Effector memory CD4-positive, alpha-beta T cell (primary cell): ENCODE measurements at regions not wholly inside any gene's neighbourhood (a gene's known extent, or its start where the extent isn't known, plus 50 kb on each side); places are given as distances from the start of the nearest gene placed in this dataset.
"Not testable (repeated sequence)": the region's sequence is repeated elsewhere in the genome, so short reads cannot be mapped to it uniquely, and the experiment has no call there.

Experiments
- DNase-seq, 3 donors: peaks; one replicate each; pipeline ENCODE4 v3.0.0-alpha.2; 2020
- H3K27ac ChIP-seq: 2 replicates; pipeline ENCODE4 v1.7.0; 2013; ENCODE audit warnings: mild to moderate bottlenecking, low read length, moderate library complexity; ENCODE audit not compliant: insufficient read depth, poor library complexity, severe bottlenecking
- H3K27me3 ChIP-seq: replicated peaks from 2 replicates; pipeline ENCODE4 v1.7.0; 2013; ENCODE audit warnings: mild to moderate bottlenecking, low read length; ENCODE audit not compliant: insufficient read depth, control insufficient read depth, poor library complexity, severe bottlenecking
- H3K36me3 ChIP-seq: 2 replicates; pipeline ENCODE4 v1.7.0; 2013; ENCODE audit warnings: mild to moderate bottlenecking, low read length, moderate library complexity; ENCODE audit not compliant: control insufficient read depth, insufficient read depth
- H3K4me1 ChIP-seq: 2 replicates; pipeline ENCODE4 v1.7.0; 2013; ENCODE audit warnings: low read length, mild to moderate bottlenecking; ENCODE audit not compliant: control insufficient read depth, insufficient read depth, poor library complexity, severe bottlenecking
- H3K4me3 ChIP-seq: 2 replicates; pipeline ENCODE4 v1.7.0; 2013; ENCODE audit warnings: low read length, low read depth, mild to moderate bottlenecking; ENCODE audit not compliant: insufficient read depth, poor library complexity, severe bottlenecking
- H3K9me3 ChIP-seq: 2 replicates; pipeline ENCODE4 v1.7.0; 2013; ENCODE audit warnings: mild to moderate bottlenecking, low read length, moderate library complexity; ENCODE audit not compliant: control insufficient read depth

DNA sequence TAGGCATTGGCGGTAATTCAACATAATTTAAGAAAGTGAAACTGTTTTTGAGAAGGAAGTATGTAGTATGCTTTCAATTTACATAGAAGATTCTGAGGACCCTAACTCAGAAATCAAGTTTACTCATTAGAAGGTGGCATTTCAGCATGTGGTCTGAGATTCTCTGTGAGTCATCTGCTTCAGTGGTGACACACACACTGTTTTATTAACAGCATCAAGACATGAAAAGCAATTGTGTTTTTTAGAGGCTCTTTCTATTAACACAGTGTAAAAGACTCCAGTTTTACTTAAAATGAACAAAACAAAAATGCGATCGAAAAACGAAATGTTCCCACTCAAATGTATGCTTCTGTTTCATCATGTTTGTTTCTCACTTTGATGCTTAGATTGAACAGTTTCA, 802.1 kb upstream of the SLITRK6 start:
- H3K4me3 ChIP-seq, result no peak overlapping the region
- no peaks in the 10 kb centered on the region for H3K9me3 ChIP-seq
- no peaks in the 10 kb centered on the region for H3K4me1 ChIP-seq
- H3K36me3 ChIP-seq, result no peaks in the 10 kb centered on the region
- H3K27ac ChIP-seq, result no peak overlapping the region
- no peaks in the 10 kb centered on the region for H3K27me3 ChIP-seq
- no peak for DNase-seq

- H3K9me3 ChIP-seq, result no peaks in the 10 kb centered on the region
- no peak overlapping the region for H3K27ac ChIP-seq
Measured at GRCh38 chr13:86606264-86606663, 807.0 kb upstream of the SLITRK6 start.

GRCh38 chr13:86608701-86609100, 809.5 kb upstream of the SLITRK6 start:
- Histone ChIP-seq H3K9me3 (no peaks in the 10 kb centered on the region), H3K27ac (no peak overlapping the region), H3K36me3 (no peaks in the 10 kb centered on the region), H3K27me3 (no peaks in the 10 kb centered on the region), H3K4me1 (no peaks in the 10 kb centered on the region), H3K4me3 (no peak overlapping the region)
- no peak for DNase-seq

More at GRCh38 chr13:86606264-86606663, 807.0 kb upstream of the SLITRK6 start:
- no peaks in the 10 kb centered on the region for H3K27me3 ChIP-seq
- H3K36me3 ChIP-seq, result no peaks in the 10 kb centered on the region
- no peaks in the 10 kb centered on the region for H3K4me1 ChIP-seq
- H3K4me3 ChIP-seq, result no peak overlapping the region
- no peak for DNase-seq

- H3K4me1 ChIP-seq, result no peaks in the 10 kb centered on the region
- no peak overlapping the region for H3K27ac ChIP-seq
- no peaks in the 10 kb centered on the region for H3K27me3 ChIP-seq
- H3K9me3 ChIP-seq, result no peaks in the 10 kb centered on the region
- H3K36me3 ChIP-seq, result no peaks in the 10 kb centered on the region
- no peak overlapping the region for H3K4me3 ChIP-seq
- DNase-seq, result no peak
Measured at GRCh38 chr13:86633346-86633745, 834.1 kb upstream of the SLITRK6 start.

- DNase-seq, H3K9me3 ChIP-seq, H3K36me3 ChIP-seq, H3K27me3 ChIP-seq, H3K4me1 ChIP-seq, H3K4me3 ChIP-seq, H3K27ac ChIP-seq: not testable (repeated sequence)
Measured at GRCh38 chr13:86651171-86651570, 852.0 kb upstream of the SLITRK6 start.

DNA sequence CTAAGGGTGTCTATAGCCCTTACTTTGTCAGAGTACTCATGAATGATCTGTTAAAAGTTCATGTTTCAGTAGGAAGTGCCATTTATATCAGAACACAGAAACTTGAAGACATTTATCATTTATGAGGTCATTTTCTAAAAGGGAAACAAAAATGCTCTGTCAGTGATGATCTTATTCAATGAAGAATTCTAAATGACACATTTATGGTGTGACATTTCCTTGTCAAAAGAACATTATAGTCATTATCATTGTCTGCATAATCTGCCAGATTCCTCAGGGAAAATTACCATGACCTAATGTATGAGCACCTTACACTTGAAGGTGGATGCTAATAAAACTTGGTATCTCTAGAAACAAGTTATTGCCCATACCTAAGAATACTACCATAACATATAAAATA, 853.8 kb upstream of the SLITRK6 start:
- Histone ChIP-seq H3K27me3 (no peaks in the 10 kb centered on the region), H3K4me1 (no peaks in the 10 kb centered on the region), H3K4me3 (no peak overlapping the region), H3K36me3 (no peaks in the 10 kb centered on the region), H3K27ac (no peak overlapping the region), H3K9me3 (no peaks in the 10 kb centered on the region)
- no peak for DNase-seq

DNA sequence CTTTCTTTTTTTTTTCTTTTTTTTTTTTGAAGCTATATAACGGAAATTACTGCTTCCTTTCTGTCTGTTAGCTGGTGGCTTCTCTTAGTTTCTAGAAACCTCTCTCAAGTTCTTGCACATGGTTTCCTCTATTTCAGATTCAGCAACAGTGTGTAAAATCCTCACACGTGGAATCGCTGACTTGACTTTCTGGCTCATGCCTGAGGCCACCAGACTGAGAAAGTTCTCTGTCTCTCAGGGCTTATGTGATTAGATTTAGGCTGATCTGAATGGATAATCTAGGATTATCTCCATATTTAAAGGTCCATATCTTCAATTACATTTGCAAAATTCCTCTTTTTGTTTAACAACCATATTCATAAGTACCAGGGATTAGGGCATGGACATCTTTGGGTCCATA, 856.3 kb upstream of the SLITRK6 start:
- Histone ChIP-seq H3K27me3 (no peaks in the 10 kb centered on the region), H3K4me3 (no peak overlapping the region), H3K9me3 (no peaks in the 10 kb centered on the region), H3K27ac (no peak overlapping the region), H3K36me3 (no peaks in the 10 kb centered on the region), H3K4me1 (no peaks in the 10 kb centered on the region)
- DNase-seq, result no peak

GRCh38 chr13:86660090-86660489, 860.9 kb upstream of the SLITRK6 start:
- no peak overlapping the region for H3K4me3 ChIP-seq
- H3K9me3 ChIP-seq, result peaks cover 6% of the 10 kb centered on the region
- no peaks in the 10 kb centered on the region for H3K4me1 ChIP-seq
- no peaks in the 10 kb centered on the region for H3K36me3 ChIP-seq
- no peak overlapping the region for H3K27ac ChIP-seq
- no peaks in the 10 kb centered on the region for H3K27me3 ChIP-seq
- DNase-seq, result no peak

DNA sequence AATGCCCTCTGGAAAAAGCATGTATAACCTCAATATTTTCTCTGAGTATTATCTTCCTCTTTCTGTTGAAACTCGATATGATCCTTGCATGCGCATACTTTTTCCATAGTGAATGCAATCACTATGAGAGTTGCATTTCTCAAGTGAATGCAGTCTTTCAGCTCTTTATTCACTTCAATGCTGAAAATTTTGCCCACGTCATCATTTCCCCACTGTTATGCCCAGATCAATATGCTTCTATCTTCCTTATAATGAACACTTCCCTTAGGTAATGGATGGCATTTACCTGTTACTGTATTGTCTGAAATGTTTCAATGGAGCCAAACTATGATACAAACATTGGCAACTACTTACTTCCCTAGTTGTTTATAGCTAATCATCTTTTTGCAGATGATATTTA, 866.6 kb upstream of the SLITRK6 start:
- no peak overlapping the region for H3K27ac ChIP-seq

GRCh38 chr13:86673931-86674431, 874.8 kb upstream of the SLITRK6 start:
- H3K4me1 ChIP-seq, result no peaks in the 10 kb centered on the region

More for the DNA sequence above, 866.6 kb upstream of the SLITRK6 start:
- no peak for DNase-seq
- H3K9me3 ChIP-seq, result peaks cover 6% of the 10 kb centered on the region
- no peaks in the 10 kb centered on the region for H3K27me3 ChIP-seq
- H3K4me3 ChIP-seq, result no peak overlapping the region
- H3K36me3 ChIP-seq, result no peaks in the 10 kb centered on the region
- H3K4me1 ChIP-seq, result no peaks in the 10 kb centered on the region

DNA sequence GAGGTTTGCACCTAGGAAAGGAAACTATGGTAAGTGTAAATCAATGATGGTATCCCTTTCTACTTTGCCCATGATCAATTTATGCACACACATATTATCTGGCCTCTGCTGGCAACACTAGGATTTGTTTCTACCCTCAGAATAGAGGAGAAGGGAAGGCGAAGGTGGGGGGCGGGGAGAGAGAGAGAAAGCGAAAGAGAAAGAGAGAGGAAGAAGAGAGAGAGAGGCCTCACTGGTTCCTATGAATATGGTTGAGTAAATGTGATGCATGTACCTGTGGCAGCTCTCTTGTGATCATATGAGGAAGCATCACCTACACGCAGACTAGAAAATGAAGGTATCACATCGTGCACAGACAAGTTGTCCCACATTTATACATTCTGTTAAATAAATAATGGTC, 882.0 kb upstream of the SLITRK6 start:
- DNase-seq, result no peak
- no peaks in the 10 kb centered on the region for H3K36me3 ChIP-seq
- H3K27ac ChIP-seq, result no peak overlapping the region
- H3K4me3 ChIP-seq, result no peak overlapping the region
- no peaks in the 10 kb centered on the region for H3K4me1 ChIP-seq
- no peaks in the 10 kb centered on the region for H3K9me3 ChIP-seq
- no peaks in the 10 kb centered on the region for H3K27me3 ChIP-seq

More at GRCh38 chr13:86673931-86674431, 874.8 kb upstream of the SLITRK6 start:
- Histone ChIP-seq H3K4me3 (no peak overlapping the region), H3K9me3 (no peaks in the 10 kb centered on the region), H3K36me3 (no peaks in the 10 kb centered on the region), H3K27me3 (no peaks in the 10 kb centered on the region), H3K27ac (no peak overlapping the region)
- DNase-seq, result no peak
